ENCODE measurements at regions not wholly inside any gene's neighbourhood (a gene's known extent, or its start where the extent isn't known, plus 50 kb on each side); places are given as distances from the start of the nearest gene placed in this dataset.

- TF ChIP-seq WHSC1 (IDR thresholded peaks at IDR 0.05; ENCODE audit: low read length) (no peak), XRCC3 (IDR thresholded peaks at IDR 0.05) (no peak), ZNF407 (IDR thresholded peaks at IDR 0.05; ENCODE audit: low read depth) (no peak), ZNF57 (CRISPR knock-in tag; IDR thresholded peaks at IDR 0.05) (no peak), ARID4B (CRISPR knock-in tag; IDR thresholded peaks at IDR 0.05) (no peak), ZNF217 (CRISPR knock-in tag; IDR thresholded peaks at IDR 0.05) (no peak), HDAC6 (IDR thresholded peaks at IDR 0.05; ENCODE audit: low read depth, low read length) (no peak), ZZZ3 (IDR thresholded peaks at IDR 0.05) (no peak), TAF15 (IDR thresholded peaks at IDR 0.05; ENCODE audit: low read depth, low read length) (no peak), RBM22 (IDR thresholded peaks at IDR 0.05; ENCODE audit: low read depth, low read length, poor library complexity, severe bottlenecking) (no peak), EGR1 (conservative IDR thresholded peaks at IDR 0.05) (peak; percentile 51), CEBPZ (IDR thresholded peaks at IDR 0.05; ENCODE audit: borderline replicate concordance, low read depth, low read length) (no peak)
Observed at GRCh38 chr1:182200025-182200812, 138.7 kb upstream of the ZNF648 start (continued).

Data from K562 (cell line).